ENCODE measurements at regions not wholly inside any gene's neighbourhood (a gene's known extent, or its start where the extent isn't known, plus 50 kb on each side); places are given as distances from the start of the nearest gene placed in this dataset.

DNA sequence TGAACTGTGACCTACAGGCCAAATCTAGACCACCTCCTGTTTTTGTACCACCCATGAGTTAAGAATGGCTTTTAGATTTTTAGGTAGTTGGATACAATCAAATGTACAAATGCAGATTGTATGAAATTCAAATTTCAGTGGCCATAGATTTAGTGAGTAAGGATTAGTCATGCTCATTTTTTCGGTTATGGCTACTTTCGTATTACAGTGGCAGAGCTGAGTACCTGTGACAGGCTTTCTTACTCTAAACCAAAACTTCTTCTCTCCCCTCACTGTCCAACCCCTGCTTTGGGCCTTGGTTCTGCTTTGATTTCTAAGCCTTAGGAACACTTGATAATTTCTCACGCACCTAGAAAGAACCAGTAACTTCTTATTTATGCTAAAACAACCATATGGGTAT is 82.1 kb downstream of the CDC42EP3 start:
- DNase-seq (ENCODE audit: extremely low spot score), result no peak
- POLR2A ChIA-PET, result no interaction called here
- TF ChIP-seq ELF4 (IDR thresholded peaks at IDR 0.05) (no peak), HDGF (IDR thresholded peaks at IDR 0.05; ENCODE audit: borderline replicate concordance) (no peak), NFRKB (IDR thresholded peaks at IDR 0.05) (no peak), FOXM1 (IDR thresholded peaks at IDR 0.05; ENCODE audit: borderline replicate concordance) (no peak), LEF1 (IDR thresholded peaks at IDR 0.05; ENCODE audit: borderline replicate concordance) (no peak), ARNT (IDR thresholded peaks at IDR 0.05) (no peak), SP1 (IDR thresholded peaks at IDR 0.05) (no peak)
- TF ChIP-seq, protein P1, sequence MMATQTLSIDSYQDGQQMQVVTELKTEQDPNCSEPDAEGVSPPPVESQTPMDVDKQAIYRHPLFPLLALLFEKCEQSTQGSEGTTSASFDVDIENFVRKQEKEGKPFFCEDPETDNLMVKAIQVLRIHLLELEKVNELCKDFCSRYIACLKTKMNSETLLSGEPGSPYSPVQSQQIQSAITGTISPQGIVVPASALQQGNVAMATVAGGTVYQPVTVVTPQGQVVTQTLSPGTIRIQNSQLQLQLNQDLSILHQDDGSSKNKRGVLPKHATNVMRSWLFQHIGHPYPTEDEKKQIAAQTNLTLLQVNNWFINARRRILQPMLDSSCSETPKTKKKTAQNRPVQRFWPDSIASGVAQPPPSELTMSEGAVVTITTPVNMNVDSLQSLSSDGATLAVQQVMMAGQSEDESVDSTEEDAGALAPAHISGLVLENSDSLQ (IDR thresholded peaks at IDR 0.05), result no peak

DNA sequence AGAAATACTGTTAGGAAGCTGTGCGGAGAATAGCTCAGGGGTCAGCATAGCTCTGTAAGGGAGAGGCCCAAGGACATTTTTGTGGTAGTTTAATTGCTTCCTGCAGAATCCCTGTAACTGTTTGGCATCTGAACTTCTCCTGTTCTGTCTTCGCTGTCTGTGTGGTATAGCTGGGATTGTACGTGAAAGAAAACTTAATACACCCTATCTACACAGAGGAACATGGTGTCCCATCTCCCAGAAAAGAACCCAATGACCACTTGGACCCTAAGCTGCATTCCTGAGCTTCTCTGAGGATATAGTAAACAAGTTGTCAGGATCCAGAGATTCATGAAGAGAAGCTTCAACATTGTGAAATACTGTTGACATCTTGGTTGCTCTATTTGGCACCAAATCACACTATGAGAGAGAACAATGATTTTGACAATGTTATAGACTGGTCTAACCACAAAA is 81.3 kb downstream of the CDC42EP3 start:
- CTCF ChIA-PET, result interaction anchor here (0.6 to 0.8 kb wide), 2 partner anchors 175 to 287 kb away, joined by 3 read pairs; no protein-coding TSS in a partner anchor
- TF ChIP-seq LEF1 (IDR thresholded peaks at IDR 0.05; ENCODE audit: borderline replicate concordance), result no peak
- TF ChIP-seq BHLHE40 (IDR thresholded peaks at IDR 0.05; ENCODE audit: borderline replicate concordance), result no peak
- TF ChIP-seq, protein P1 (IDR thresholded peaks at IDR 0.05), result no peak
- POLR2A ChIA-PET, result no interaction called here
- DNase-seq (ENCODE audit: extremely low spot score), result no peak

More for the DNA sequence above, 82.1 kb downstream of the CDC42EP3 start:
- CTCF ChIA-PET, result no interaction called here

All from HEK293T (cell line).